Neural crest cell (in vitro differentiated cells): ENCODE measurements at regions not wholly inside any gene's neighbourhood (a gene's known extent, or its start where the extent isn't known, plus 50 kb on each side); places are given as distances from the start of the nearest gene placed in this dataset.

Source experiments
- DNase-seq: peaks from one replicate; pipeline ENCODE4 v3.0.0; 2021; ENCODE audit warnings: low read depth, mixed read lengths, low spot score
- H3K27ac Mint-ChIP-seq: one replicate; pipeline ENCODE4 v1.8.0; 2021; ENCODE audit warnings: mild to moderate bottlenecking, mixed read lengths; ENCODE audit not compliant: unreplicated experiment
- H3K27me3 Mint-ChIP-seq: 2 replicates; pipeline ENCODE4 v1.8.0; 2021; ENCODE audit warnings: low read depth, mild to moderate bottlenecking, mixed read lengths
- H3K36me3 Mint-ChIP-seq: 2 replicates; pipeline ENCODE4 v1.8.0; 2021; ENCODE audit warnings: low read depth, mild to moderate bottlenecking, mixed read lengths
- H3K4me1 Mint-ChIP-seq: 2 replicates; pipeline ENCODE4 v1.8.0; 2021; ENCODE audit warnings: mixed read lengths
- H3K4me3 Mint-ChIP-seq: one replicate; pipeline ENCODE4 v1.8.0; 2021; ENCODE audit warnings: mild to moderate bottlenecking, mixed read lengths
- H3K9me3 Mint-ChIP-seq: 2 replicates; pipeline ENCODE4 v1.8.0; 2021; ENCODE audit warnings: mixed read lengths
- CTCF ChIP-seq: fragments of 200-600 bp; sonication (generic); conservative IDR thresholded peaks from 2 replicates; pipeline ENCODE4 v1.5.0; 2021; ENCODE audit warnings: antibody characterized with exemption, mild to moderate bottlenecking

GRCh38 chr11:76282811-76283595, 76.7 kb upstream of the WNT11 start:
- DNase-seq = no peak
- H3K4me3 Mint-ChIP-seq = no peak overlapping the region
- no peaks in the 10 kb centered on the region for H3K4me1 Mint-ChIP-seq
- no peaks in the 10 kb centered on the region for H3K36me3 Mint-ChIP-seq
- H3K9me3 Mint-ChIP-seq = no peaks in the 10 kb centered on the region
- no peak for TF ChIP-seq CTCF
- no peak overlapping the region for H3K27ac Mint-ChIP-seq
- H3K27me3 Mint-ChIP-seq = no peaks in the 10 kb centered on the region

GRCh38 chr11:76282172-76282571, 75.9 kb upstream of the WNT11 start:
- no peak for DNase-seq
- Mint-ChIP-seq H3K36me3 (no peaks in the 10 kb centered on the region), H3K27me3 (no peaks in the 10 kb centered on the region), H3K4me3 (no peak overlapping the region), H3K9me3 (no peaks in the 10 kb centered on the region), H3K27ac (no peak overlapping the region), H3K4me1 (no peaks in the 10 kb centered on the region)
- no peak for TF ChIP-seq CTCF

GRCh38 chr11:76281558-76281906, 75.2 kb upstream of the WNT11 start:
- TF ChIP-seq CTCF = no peak
- Mint-ChIP-seq H3K27me3 (no peaks in the 10 kb centered on the region), H3K4me3 (no peak overlapping the region), H3K4me1 (no peaks in the 10 kb centered on the region), H3K27ac (no peak overlapping the region), H3K36me3 (no peaks in the 10 kb centered on the region), H3K9me3 (no peaks in the 10 kb centered on the region)
- no peak for DNase-seq

GRCh38 chr11:76280882-76281557, 74.7 kb upstream of the WNT11 start:
- no peaks in the 10 kb centered on the region for H3K36me3 Mint-ChIP-seq
- H3K4me1 Mint-ChIP-seq = no peaks in the 10 kb centered on the region
- DNase-seq = no peak
- no peaks in the 10 kb centered on the region for H3K9me3 Mint-ChIP-seq
- H3K27ac Mint-ChIP-seq = no peak overlapping the region
- no peaks in the 10 kb centered on the region for H3K27me3 Mint-ChIP-seq
- no peak overlapping the region for H3K4me3 Mint-ChIP-seq
- TF ChIP-seq CTCF = no peak

- no peaks in the 10 kb centered on the region for H3K4me1 Mint-ChIP-seq
- TF ChIP-seq CTCF = no peak
- H3K27ac Mint-ChIP-seq = no peak overlapping the region
Observed at GRCh38 chr11:76280151-76280881, 74.0 kb upstream of the WNT11 start.

More at GRCh38 chr11:76280151-76280881, 74.0 kb upstream of the WNT11 start:
- Mint-ChIP-seq H3K27me3 (no peaks in the 10 kb centered on the region), H3K9me3 (no peaks in the 10 kb centered on the region), H3K4me3 (no peak overlapping the region), H3K36me3 (no peaks in the 10 kb centered on the region)
- DNase-seq = no peak
